SK-N-SH (cell line): ENCODE measurements at regions not wholly inside any gene's neighbourhood (a gene's known extent, or its start where the extent isn't known, plus 50 kb on each side); places are given as distances from the start of the nearest gene placed in this dataset.

ENCODE experiments used
- CTCF ChIP-seq: fragments of 200-600 bp; sonication (generic); IDR thresholded peaks from 2 replicates; pipeline ENCODE4 v1.6.1; 2017; ENCODE audit warnings: antibody characterized with exemption, mild to moderate bottlenecking, moderate library complexity
- EP300 ChIP-seq, 2 experiments: IDR thresholded peaks; 2 replicates each; pipeline versions ENCODE4 v1.4.0 to v1.6.1; 2012; ENCODE audit warnings: borderline replicate concordance in 1 of 2, low read depth in 1 of 2, low read length in 1 of 2
- EZH2phosphoT487 ChIP-seq: fragments of 200-600 bp; sonication (generic); IDR thresholded peaks from 2 replicates; pipeline ENCODE4 v1.6.1; 2017; ENCODE audit warnings: low read depth, mixed run types, mild to moderate bottlenecking, antibody characterized with exemption, moderate library complexity, borderline replicate concordance
- MAX ChIP-seq: IDR thresholded peaks from 2 replicates; pipeline ENCODE4 v1.4.0; 2012; ENCODE audit warnings: low read depth
- MXI1 ChIP-seq: IDR thresholded peaks from 2 replicates; pipeline ENCODE4 v1.6.1; 2012; ENCODE audit warnings: mild to moderate bottlenecking, low read depth, low read length, improper control_type of control experiment
- NRF1 ChIP-seq: IDR thresholded peaks from 2 replicates; pipeline ENCODE4 v1.6.1; 2012; ENCODE audit warnings: low read depth, mild to moderate bottlenecking, low read length
- POLR2AphosphoS5 ChIP-seq: IDR thresholded peaks from 2 replicates; pipeline ENCODE4 v1.6.1; 2012; ENCODE audit warnings: low read depth, low read length
- RAD21 ChIP-seq: IDR thresholded peaks from 2 replicates; pipeline ENCODE4 v1.6.1; 2012; ENCODE audit warnings: mild to moderate bottlenecking, low read length
- REST ChIP-seq: IDR thresholded peaks from 2 replicates; pipeline ENCODE4 v1.6.1; 2012; ENCODE audit warnings: mild to moderate bottlenecking, low read depth, low read length, moderate library complexity
- TAF1 ChIP-seq: IDR thresholded peaks from 2 replicates; pipeline ENCODE4 v1.6.1; 2012; ENCODE audit warnings: low read depth, mild to moderate bottlenecking, low read length, moderate library complexity, borderline replicate concordance
- USF1 ChIP-seq: IDR thresholded peaks from 2 replicates; pipeline ENCODE4 v1.4.0; 2012; ENCODE audit warnings: low read depth, borderline replicate concordance

- TF ChIP-seq TAF1, result no peak
- TF ChIP-seq CTCF, result no peak
- no peak for TF ChIP-seq MAX
- TF ChIP-seq POLR2AphosphoS5, result no peak
- no peak for TF ChIP-seq MXI1
- no peak for TF ChIP-seq RAD21
- no peak for TF ChIP-seq EP300 (IDR thresholded peaks at IDR 0.05; ENCODE audit: borderline replicate concordance in 1 of 2, low read depth in 1 of 2, low read length in 1 of 2)
- no peak for TF ChIP-seq REST
- TF ChIP-seq USF1, result no peak
- no peak for TF ChIP-seq NRF1
- TF ChIP-seq EZH2phosphoT487, result no peak
Observed at GRCh38 chr5:156155598-156155997, 171.4 kb upstream of the SGCD start.
